ENCODE measurements at regions not wholly inside any gene's neighbourhood (a gene's known extent, or its start where the extent isn't known, plus 50 kb on each side); places are given as distances from the start of the nearest gene placed in this dataset.

GRCh38 chr14:85301506-85301905 is 228.4 kb upstream of the FLRT2 start:
- TF ChIP-seq ARNT (IDR thresholded peaks at IDR 0.05), result no peak
- TF ChIP-seq PKNOX1 (IDR thresholded peaks at IDR 0.05), result no peak
- TF ChIP-seq LEF1 (IDR thresholded peaks at IDR 0.05; ENCODE audit: borderline replicate concordance), result no peak
- TF ChIP-seq HDGF (IDR thresholded peaks at IDR 0.05; ENCODE audit: borderline replicate concordance), result no peak
- TF ChIP-seq NFRKB (IDR thresholded peaks at IDR 0.05), result no peak
- TF ChIP-seq FOXK2 (IDR thresholded peaks at IDR 0.05), result no peak
- TF ChIP-seq ELF4 (IDR thresholded peaks at IDR 0.05), result no peak
- no peak for TF ChIP-seq TARDBP (IDR thresholded peaks at IDR 0.05)
- TF ChIP-seq FOXA1 (IDR thresholded peaks at IDR 0.05), result no peak
- no peak for DNase-seq (ENCODE audit: extremely low spot score)
- POLR2A ChIA-PET, result no interaction called here
- CTCF ChIA-PET, result no interaction called here

DNA sequence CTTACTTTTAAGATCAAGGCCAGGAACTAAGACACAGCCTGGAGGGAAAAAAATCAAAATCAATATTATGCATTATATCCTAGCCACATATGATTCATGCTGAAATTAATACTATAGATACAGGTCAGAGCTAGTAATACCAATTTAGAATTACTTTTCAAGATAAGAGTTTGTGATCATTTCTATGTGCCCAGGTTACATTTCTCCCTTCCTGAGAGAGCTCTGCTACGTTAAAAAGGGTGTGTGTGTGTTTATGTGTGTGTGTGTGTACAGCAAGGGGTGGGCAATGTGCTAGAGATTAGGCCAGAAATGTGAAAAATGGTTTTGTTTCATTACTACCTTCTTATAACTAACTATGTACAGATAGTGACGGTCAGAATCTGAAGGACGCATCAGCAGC is 223.9 kb upstream of the FLRT2 start:
- ChIA-PET POLR2A (no interaction called here), CTCF (no interaction called here)
- no peak for DNase-seq (ENCODE audit: extremely low spot score)
- TF ChIP-seq FOXA1 (IDR thresholded peaks at IDR 0.05) (no peak), BHLHE40 (IDR thresholded peaks at IDR 0.05; ENCODE audit: borderline replicate concordance) (no peak), ZNF384 (IDR thresholded peaks at IDR 0.05) (no peak), NFRKB (IDR thresholded peaks at IDR 0.05) (no peak)

DNA sequence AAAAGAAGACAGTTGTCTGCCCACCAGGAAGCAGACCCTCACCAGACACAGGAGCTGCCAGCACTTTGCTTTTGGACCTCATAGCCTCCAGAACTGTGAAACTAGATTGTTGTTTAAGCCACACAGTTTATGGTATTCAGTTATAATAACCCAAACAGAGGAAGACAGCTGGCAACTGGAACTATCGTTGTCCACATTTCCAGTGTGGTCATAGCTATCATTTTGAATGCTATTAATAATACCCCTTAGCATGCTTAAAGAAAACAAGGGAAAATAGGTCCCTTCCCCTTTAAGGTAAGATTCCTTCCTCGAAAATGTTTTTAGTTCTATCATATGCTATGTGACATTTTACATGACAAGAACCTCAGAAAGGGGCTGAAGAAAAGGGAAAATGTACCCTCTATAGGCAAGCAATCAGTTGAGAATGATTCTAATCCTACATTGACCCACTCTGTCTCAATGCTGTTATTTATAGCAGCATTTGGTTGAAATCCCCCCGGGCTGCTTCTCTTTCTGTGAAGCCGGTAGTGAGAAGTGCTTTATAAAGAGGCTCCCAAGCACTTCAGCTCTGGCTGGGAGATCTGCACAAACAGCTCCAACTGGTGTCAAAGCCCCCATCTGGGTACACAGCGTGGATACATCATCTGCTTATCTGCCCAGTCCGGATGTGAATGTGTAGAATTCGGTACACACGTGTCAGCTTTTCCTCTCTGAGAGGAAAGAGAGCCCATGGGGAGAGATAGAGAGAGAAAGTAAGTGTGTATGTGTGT is 221.2 kb upstream of the FLRT2 start:
- TF ChIP-seq SUZ12 (IDR thresholded peaks at IDR 0.05), result no peak
- TF ChIP-seq FOXM1 (IDR thresholded peaks at IDR 0.05; ENCODE audit: borderline replicate concordance), result no peak
- TF ChIP-seq SP1 (IDR thresholded peaks at IDR 0.05), result no peak
- no peak for TF ChIP-seq LEF1 (IDR thresholded peaks at IDR 0.05; ENCODE audit: borderline replicate concordance)
- no peak for TF ChIP-seq HDGF (IDR thresholded peaks at IDR 0.05; ENCODE audit: borderline replicate concordance)
- no peak for TF ChIP-seq CTBP1 (IDR thresholded peaks at IDR 0.05; ENCODE audit: borderline replicate concordance)
- no peak for TF ChIP-seq PKNOX1 (IDR thresholded peaks at IDR 0.05)
- no peak for TF ChIP-seq BHLHE40 (IDR thresholded peaks at IDR 0.05; ENCODE audit: borderline replicate concordance)
- no peak for TF ChIP-seq ELF4 (IDR thresholded peaks at IDR 0.05)
- no peak for TF ChIP-seq ZNF384 (IDR thresholded peaks at IDR 0.05)
- TF ChIP-seq NFRKB (IDR thresholded peaks at IDR 0.05), result no peak
- TF ChIP-seq L3MBTL2 (conservative IDR thresholded peaks at IDR 0.05), result no peak
- TF ChIP-seq FOXK2 (IDR thresholded peaks at IDR 0.05), result no peak
- no peak for TF ChIP-seq ARNT (IDR thresholded peaks at IDR 0.05)
- no peak for TF ChIP-seq TARDBP (IDR thresholded peaks at IDR 0.05)
- TF ChIP-seq FOXA1 (IDR thresholded peaks at IDR 0.05), result no peak
- CTCF ChIA-PET, result no interaction called here
- POLR2A ChIA-PET, result no interaction called here
- no peak for DNase-seq (ENCODE audit: extremely low spot score)

GRCh38 chr14:85310491-85311272 is 219.3 kb upstream of the FLRT2 start:
- POLR2A ChIA-PET, result no interaction called here
- TF ChIP-seq HDGF (IDR thresholded peaks at IDR 0.05; ENCODE audit: borderline replicate concordance) (no peak), ZNF384 (IDR thresholded peaks at IDR 0.05) (no peak), PKNOX1 (IDR thresholded peaks at IDR 0.05) (no peak), ARNT (IDR thresholded peaks at IDR 0.05) (no peak), SUZ12 (IDR thresholded peaks at IDR 0.05) (no peak), BHLHE40 (IDR thresholded peaks at IDR 0.05; ENCODE audit: borderline replicate concordance) (no peak), SP1 (IDR thresholded peaks at IDR 0.05) (no peak), LEF1 (IDR thresholded peaks at IDR 0.05; ENCODE audit: borderline replicate concordance) (no peak), FOXA1 (IDR thresholded peaks at IDR 0.05) (no peak), NFRKB (IDR thresholded peaks at IDR 0.05) (no peak), ELF4 (IDR thresholded peaks at IDR 0.05) (no peak)
- CTCF ChIA-PET, result no interaction called here
- DNase-seq (ENCODE audit: extremely low spot score), result no peak

GRCh38 chr14:85313560-85314207 is 216.3 kb upstream of the FLRT2 start:
- no peak for DNase-seq (ENCODE audit: extremely low spot score)
- TF ChIP-seq PKNOX1 (IDR thresholded peaks at IDR 0.05), result no peak
- no peak for TF ChIP-seq ARNT (IDR thresholded peaks at IDR 0.05)
- TF ChIP-seq LEF1 (IDR thresholded peaks at IDR 0.05; ENCODE audit: borderline replicate concordance), result no peak
- no peak for TF ChIP-seq TARDBP (IDR thresholded peaks at IDR 0.05)
- TF ChIP-seq ZNF384 (IDR thresholded peaks at IDR 0.05), result no peak
- TF ChIP-seq SUZ12 (IDR thresholded peaks at IDR 0.05), result no peak
- TF ChIP-seq HDGF (IDR thresholded peaks at IDR 0.05; ENCODE audit: borderline replicate concordance), result no peak
- no peak for TF ChIP-seq FOXM1 (IDR thresholded peaks at IDR 0.05; ENCODE audit: borderline replicate concordance)
- TF ChIP-seq SP1 (IDR thresholded peaks at IDR 0.05), result no peak
- no peak for TF ChIP-seq FOXA1 (IDR thresholded peaks at IDR 0.05)
- CTCF ChIA-PET, result no interaction called here
- POLR2A ChIA-PET, result no interaction called here
